Mesendoderm (in vitro differentiated cells): ENCODE measurements at regions not wholly inside any gene's neighbourhood (a gene's known extent, or its start where the extent isn't known, plus 50 kb on each side); places are given as distances from the start of the nearest gene placed in this dataset.

Experiments used
- DNase-seq: peaks from one replicate; pipeline ENCODE4 v3.0.0; 2013
- H2AK5ac ChIP-seq: 2 replicates; pipeline ENCODE4 v1.6.1; 2013; ENCODE audit warnings: low read length, inconsistent platforms
- H2BK120ac ChIP-seq: 2 replicates; pipeline ENCODE4 v1.6.1; 2013; ENCODE audit warnings: low read depth, mild to moderate bottlenecking, low read length, moderate library complexity, mixed read lengths
- H2BK15ac ChIP-seq: replicated peaks from 2 replicates; pipeline ENCODE4 v1.6.1; 2013; ENCODE audit warnings: low read depth, mild to moderate bottlenecking, moderate library complexity
- H2BK5ac ChIP-seq: 2 replicates; pipeline ENCODE4 v1.6.1; 2013; ENCODE audit warnings: low read length, inconsistent platforms
- H3K18ac ChIP-seq: 2 replicates; pipeline ENCODE4 v1.6.1; 2013; ENCODE audit warnings: mild to moderate bottlenecking, low read length, mixed read lengths
- H3K23ac ChIP-seq: one replicate; pipeline ENCODE4 v1.6.1; 2013; ENCODE audit warnings: low read length
- H3K27ac ChIP-seq: 2 replicates; pipeline ENCODE4 v1.5.1; 2013; ENCODE audit warnings: low read depth, mild to moderate bottlenecking, inconsistent platforms, low read length, moderate library complexity
- H3K27me3 ChIP-seq: 2 replicates; pipeline ENCODE4 v1.6.1; 2013; ENCODE audit warnings: low read length, control low read depth, mild to moderate bottlenecking, inconsistent platforms; ENCODE audit not compliant: insufficient read depth, poor library complexity
- H3K36me3 ChIP-seq: 2 replicates; pipeline ENCODE4 v1.6.1; 2013; ENCODE audit warnings: low read length, inconsistent platforms; ENCODE audit not compliant: control insufficient read depth, insufficient read depth
- H3K4ac ChIP-seq: one replicate; pipeline ENCODE4 v1.6.1; 2013; ENCODE audit warnings: low read depth, mild to moderate bottlenecking, low read length, moderate library complexity
- H3K4me1 ChIP-seq: 2 replicates; pipeline ENCODE4 v1.6.1; 2013; ENCODE audit warnings: low read depth, low read length, inconsistent platforms; ENCODE audit not compliant: control insufficient read depth
- H3K4me2 ChIP-seq: 2 replicates; pipeline ENCODE4 v1.6.1; 2013; ENCODE audit warnings: low read length
- H3K4me3 ChIP-seq: 2 replicates; pipeline ENCODE4 v1.5.1; 2013; ENCODE audit warnings: mild to moderate bottlenecking, low read length
- H3K56ac ChIP-seq: one replicate; pipeline ENCODE4 v1.6.1; 2013; ENCODE audit warnings: low read length
- H3K79me1 ChIP-seq: 2 replicates; pipeline ENCODE4 v1.6.1; 2013; ENCODE audit warnings: low read length, inconsistent platforms
- H3K79me2 ChIP-seq: 2 replicates; pipeline ENCODE4 v1.6.1; 2013; ENCODE audit warnings: mild to moderate bottlenecking, low read length; ENCODE audit not compliant: control insufficient read depth, insufficient read depth
- H3K9ac ChIP-seq: 2 replicates; pipeline ENCODE4 v1.6.1; 2013; ENCODE audit warnings: low read length, inconsistent platforms
- H4K5ac ChIP-seq: one replicate; pipeline ENCODE4 v1.6.1; 2013; ENCODE audit warnings: low read length
- H4K8ac ChIP-seq: one replicate; pipeline ENCODE4 v1.6.1; 2013; ENCODE audit warnings: low read depth, mild to moderate bottlenecking, control low read depth, low read length, moderate library complexity
- WGBS: extraction: QIAGEN DNeasy Blood & Tissue Kit; methylation state at CpG from one replicate; pipeline ENCODE4 v1.1.7; 2013; ENCODE audit warnings: low lambda C conversion rate, missing lambda C conversion rate; ENCODE audit not compliant: insufficient coverage; ENCODE audit errors: extremely low coverage; 5-methylcytosine and 5-hydroxymethylcytosine counted together

GRCh38 chr7:40965774-40966173, 737.1 kb downstream of the INHBA start:
- no CpG with 5 or more reads among the region's 1 CpG for WGBS
- Histone ChIP-seq H2BK5ac (no peak overlapping the region), H3K79me1 (no peaks in the 10 kb centered on the region), H4K5ac (no peak overlapping the region), H3K27ac (no peak overlapping the region), H3K4ac (no peak overlapping the region), H3K4me2 (no peak overlapping the region), H3K79me2 (no peaks in the 10 kb centered on the region), H3K9ac (no peak overlapping the region), H3K27me3 (no peaks in the 10 kb centered on the region), H4K8ac (no peak overlapping the region), H3K4me3 (no peak overlapping the region), H2BK15ac (no peak overlapping the region), H3K36me3 (no peaks in the 10 kb centered on the region), H3K23ac (no peak overlapping the region), H2AK5ac (no peak overlapping the region), H3K4me1 (no peaks in the 10 kb centered on the region), H3K18ac (no peak overlapping the region), H2BK120ac (no peak overlapping the region), H3K56ac (no peak overlapping the region)
- no peak for DNase-seq

- no peak overlapping the region for H4K8ac ChIP-seq
- H3K23ac ChIP-seq: no peak overlapping the region
- H3K27me3 ChIP-seq: no peaks in the 10 kb centered on the region
- H3K4me1 ChIP-seq: no peaks in the 10 kb centered on the region
- no peak overlapping the region for H3K4me2 ChIP-seq
- no peaks in the 10 kb centered on the region for H3K79me2 ChIP-seq
- H3K36me3 ChIP-seq: no peaks in the 10 kb centered on the region
- H4K5ac ChIP-seq: no peak overlapping the region
- no CpG with 5 or more reads among the region's 1 CpG for WGBS
- H2AK5ac ChIP-seq: no peak overlapping the region
- H3K79me1 ChIP-seq: no peaks in the 10 kb centered on the region
- H2BK15ac ChIP-seq: no peak overlapping the region
- no peak overlapping the region for H3K9ac ChIP-seq
- no peak overlapping the region for H2BK5ac ChIP-seq
- H2BK120ac ChIP-seq: no peak overlapping the region
- H3K56ac ChIP-seq: no peak overlapping the region
- DNase-seq: no peak
- H3K4ac ChIP-seq: no peak overlapping the region
- H3K18ac ChIP-seq: no peak overlapping the region
- no peak overlapping the region for H3K4me3 ChIP-seq
- no peak overlapping the region for H3K27ac ChIP-seq
These were observed 737.9 kb downstream of the INHBA start for GRCh38 chr7:40965016-40965415.

GRCh38 chr7:40964610-40965009, 738.3 kb downstream of the INHBA start:
- DNase-seq: no peak
- WGBS: no CpG with 5 or more reads among the region's 2 CpGs
- H2AK5ac ChIP-seq: no peak overlapping the region

GRCh38 chr7:40959955-40960354, 742.9 kb downstream of the INHBA start:
- Histone ChIP-seq H3K4me1 (no peaks in the 10 kb centered on the region), H3K27me3 (no peaks in the 10 kb centered on the region), H3K9ac (no peak overlapping the region), H3K27ac (no peak overlapping the region), H3K36me3 (no peaks in the 10 kb centered on the region), H2BK120ac (no peak overlapping the region), H3K79me2 (no peaks in the 10 kb centered on the region), H4K5ac (no peak overlapping the region), H3K4me2 (no peak overlapping the region), H2AK5ac (no peak overlapping the region), H3K79me1 (no peaks in the 10 kb centered on the region), H3K18ac (no peak overlapping the region), H3K4me3 (no peak overlapping the region), H2BK15ac (no peak overlapping the region), H3K56ac (no peak overlapping the region), H2BK5ac (no peak overlapping the region), H3K4ac (no peak overlapping the region), H3K23ac (no peak overlapping the region), H4K8ac (no peak overlapping the region)
- no peak for DNase-seq
- WGBS: no CpG with 5 or more reads among the region's 1 CpG

More at GRCh38 chr7:40964610-40965009, 738.3 kb downstream of the INHBA start:
- no peak overlapping the region for H3K4me2 ChIP-seq
- H3K4me1 ChIP-seq: no peaks in the 10 kb centered on the region
- H2BK15ac ChIP-seq: no peak overlapping the region
- no peak overlapping the region for H3K23ac ChIP-seq
- H3K4me3 ChIP-seq: no peak overlapping the region
- no peaks in the 10 kb centered on the region for H3K27me3 ChIP-seq
- H3K79me2 ChIP-seq: no peaks in the 10 kb centered on the region
- no peak overlapping the region for H2BK120ac ChIP-seq
- H3K4ac ChIP-seq: no peak overlapping the region
- no peak overlapping the region for H4K5ac ChIP-seq
- H2BK5ac ChIP-seq: no peak overlapping the region
- H3K79me1 ChIP-seq: no peaks in the 10 kb centered on the region
- no peak overlapping the region for H3K56ac ChIP-seq
- H4K8ac ChIP-seq: no peak overlapping the region
- no peak overlapping the region for H3K18ac ChIP-seq
- H3K36me3 ChIP-seq: no peaks in the 10 kb centered on the region
- H3K9ac ChIP-seq: no peak overlapping the region
- H3K27ac ChIP-seq: no peak overlapping the region

- whole genome bisulfite sequencing: no CpG with 5 or more reads among the region's 5 CpGs
- Histone ChIP-seq H2BK120ac (no peak overlapping the region), H2BK5ac (no peak overlapping the region), H3K9ac (no peak overlapping the region), H4K5ac (no peak overlapping the region), H3K18ac (no peak overlapping the region), H3K36me3 (no peaks in the 10 kb centered on the region), H3K27me3 (no peaks in the 10 kb centered on the region), H3K4me1 (no peaks in the 10 kb centered on the region), H3K4me2 (no peak overlapping the region), H3K27ac (no peak overlapping the region), H3K4ac (no peak overlapping the region), H2AK5ac (no peak overlapping the region), H2BK15ac (no peak overlapping the region), H3K4me3 (no peak overlapping the region), H4K8ac (no peak overlapping the region), H3K23ac (no peak overlapping the region), H3K56ac (no peak overlapping the region), H3K79me2 (no peaks in the 10 kb centered on the region), H3K79me1 (no peaks in the 10 kb centered on the region)
- DNase-seq: no peak
These were observed 754.7 kb downstream of the INHBA start for GRCh38 chr7:40948239-40948638.

GRCh38 chr7:40947566-40947965, 755.3 kb downstream of the INHBA start:
- H3K18ac ChIP-seq: no peak overlapping the region
- H3K23ac ChIP-seq: no peak overlapping the region
- no peak overlapping the region for H2BK120ac ChIP-seq
- H3K56ac ChIP-seq: no peak overlapping the region
- no peak overlapping the region for H3K27ac ChIP-seq
- no peak overlapping the region for H3K4me2 ChIP-seq
- no peaks in the 10 kb centered on the region for H3K79me2 ChIP-seq
- no peaks in the 10 kb centered on the region for H3K36me3 ChIP-seq
- no peak overlapping the region for H4K8ac ChIP-seq
- H4K5ac ChIP-seq: no peak overlapping the region
- no peak overlapping the region for H2BK15ac ChIP-seq
- no peaks in the 10 kb centered on the region for H3K27me3 ChIP-seq
- H3K9ac ChIP-seq: no peak overlapping the region
- H3K4me3 ChIP-seq: no peak overlapping the region
- H3K79me1 ChIP-seq: no peaks in the 10 kb centered on the region
- H2BK5ac ChIP-seq: no peak overlapping the region
- DNase-seq: no peak
- H2AK5ac ChIP-seq: no peak overlapping the region
- no peaks in the 10 kb centered on the region for H3K4me1 ChIP-seq
- H3K4ac ChIP-seq: no peak overlapping the region
